Peyer's patch (tissue), 4 donors: ENCODE measurements at regions not wholly inside any gene's neighbourhood (a gene's known extent, or its start where the extent isn't known, plus 50 kb on each side); places are given as distances from the start of the nearest gene placed in this dataset.
A peak's percentile ranks its signal among the peaks of the same experiment; 100 is the strongest.

Experiments
- DNase-seq, 3 donors: peaks; one replicate each; pipeline ENCODE4 v3.0.0-alpha.2; 2017 to 2019
- H3K27ac ChIP-seq, 4 donors: fragments of 200-600 bp; sonication (generic); one replicate each; pipeline ENCODE4 v1.5.1; 2016 to 2019
- H3K27me3 ChIP-seq, 2 donors: fragments of 200-600 bp; sonication (generic); one replicate each; pipeline ENCODE4 v1.5.1; 2019
- H3K36me3 ChIP-seq, 3 donors: fragments of 200-600 bp; sonication (generic); one replicate each; pipeline ENCODE4 v1.5.1; 2016 to 2019
- H3K4me1 ChIP-seq, 4 donors: fragments of 200-600 bp; sonication (generic); one replicate each; pipeline ENCODE4 v1.5.1; 2016 to 2019
- H3K4me3 ChIP-seq, 4 donors: fragments of 200-600 bp; sonication (generic); 1 replicate in 3 of 4; 2 replicates in 1 of 4; pipeline ENCODE4 v1.5.1; 2016 to 2019; ENCODE audit warnings: mild to moderate bottlenecking in 1 of 4
- H3K9me3 ChIP-seq, 4 donors: fragments of 200-600 bp; sonication (generic); one replicate each; pipeline ENCODE4 v1.5.1; 2016 to 2019; ENCODE audit warnings: mild to moderate bottlenecking in 1 of 4
- POLR2A ChIP-seq, 2 donors: fragments of 450-650 bp; IDR thresholded peaks; one replicate each; pipeline ENCODE4 v1.5.1; 2017; ENCODE audit warnings: antibody characterized with exemption in 2 of 2, mild to moderate bottlenecking in 2 of 2, moderate library complexity in 2 of 2
- TF ChIP-seq, protein P1 (sequence below), 6 experiments: fragments of 450-650 bp in 4 of 6; fragments of 200-600 bp in 2 of 6; sonication (generic) in 1 of 6; IDR thresholded peaks; one replicate each; pipeline ENCODE4 v1.5.1; 2017 to 2019; ENCODE audit warnings: antibody characterized with exemption in 6 of 6, mild to moderate bottlenecking in 3 of 6, moderate library complexity in 1 of 6

GRCh38 chr4:95701500-95702170 lies 138.3 kb upstream of the PDHA2 start:
- H3K4me1 ChIP-seq: no peaks in the 10 kb centered on the region
- H3K27ac ChIP-seq: peak overlapping the region in 1 of 4 donors; percentile 22
- H3K9me3 ChIP-seq: no peaks in the 10 kb centered on the region
- DNase-seq: no peak
- H3K36me3 ChIP-seq: no peaks in the 10 kb centered on the region
- no peak overlapping the region for H3K4me3 ChIP-seq
- no peak for TF ChIP-seq POLR2A (IDR thresholded peaks at IDR 0.05)
- TF ChIP-seq, protein P1, sequence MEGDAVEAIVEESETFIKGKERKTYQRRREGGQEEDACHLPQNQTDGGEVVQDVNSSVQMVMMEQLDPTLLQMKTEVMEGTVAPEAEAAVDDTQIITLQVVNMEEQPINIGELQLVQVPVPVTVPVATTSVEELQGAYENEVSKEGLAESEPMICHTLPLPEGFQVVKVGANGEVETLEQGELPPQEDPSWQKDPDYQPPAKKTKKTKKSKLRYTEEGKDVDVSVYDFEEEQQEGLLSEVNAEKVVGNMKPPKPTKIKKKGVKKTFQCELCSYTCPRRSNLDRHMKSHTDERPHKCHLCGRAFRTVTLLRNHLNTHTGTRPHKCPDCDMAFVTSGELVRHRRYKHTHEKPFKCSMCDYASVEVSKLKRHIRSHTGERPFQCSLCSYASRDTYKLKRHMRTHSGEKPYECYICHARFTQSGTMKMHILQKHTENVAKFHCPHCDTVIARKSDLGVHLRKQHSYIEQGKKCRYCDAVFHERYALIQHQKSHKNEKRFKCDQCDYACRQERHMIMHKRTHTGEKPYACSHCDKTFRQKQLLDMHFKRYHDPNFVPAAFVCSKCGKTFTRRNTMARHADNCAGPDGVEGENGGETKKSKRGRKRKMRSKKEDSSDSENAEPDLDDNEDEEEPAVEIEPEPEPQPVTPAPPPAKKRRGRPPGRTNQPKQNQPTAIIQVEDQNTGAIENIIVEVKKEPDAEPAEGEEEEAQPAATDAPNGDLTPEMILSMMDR (IDR thresholded peaks at IDR 0.05): no peak
- H3K27me3 ChIP-seq: no peaks in the 10 kb centered on the region

DNA sequence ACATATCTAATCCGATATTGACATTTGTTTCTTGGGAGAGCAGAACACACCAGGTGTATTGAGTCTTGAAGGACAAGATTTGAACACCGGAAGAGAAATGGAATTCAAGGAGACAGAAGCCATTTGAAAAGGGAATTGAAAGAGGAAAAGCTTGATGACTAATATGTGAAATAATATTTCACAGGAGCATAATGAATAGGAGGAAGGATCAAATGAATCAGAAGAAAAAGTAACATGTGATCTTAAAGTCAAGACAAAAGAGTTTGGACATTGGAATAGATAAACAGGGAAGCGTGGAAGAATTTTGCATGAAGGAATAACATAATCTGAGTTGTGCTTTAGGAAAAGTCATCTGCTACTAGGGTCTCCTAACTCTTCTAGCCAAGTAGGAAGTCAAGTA lies 145.5 kb upstream of the PDHA2 start:
- H3K4me1 ChIP-seq: no peaks in the 10 kb centered on the region
- no peak for DNase-seq
- H3K27ac ChIP-seq: no peak overlapping the region
- H3K27me3 ChIP-seq: no peaks in the 10 kb centered on the region
- H3K9me3 ChIP-seq: no peaks in the 10 kb centered on the region
- H3K4me3 ChIP-seq: no peak overlapping the region
- H3K36me3 ChIP-seq: no peaks in the 10 kb centered on the region
- TF ChIP-seq, protein P1 (IDR thresholded peaks at IDR 0.05): no peak

DNA sequence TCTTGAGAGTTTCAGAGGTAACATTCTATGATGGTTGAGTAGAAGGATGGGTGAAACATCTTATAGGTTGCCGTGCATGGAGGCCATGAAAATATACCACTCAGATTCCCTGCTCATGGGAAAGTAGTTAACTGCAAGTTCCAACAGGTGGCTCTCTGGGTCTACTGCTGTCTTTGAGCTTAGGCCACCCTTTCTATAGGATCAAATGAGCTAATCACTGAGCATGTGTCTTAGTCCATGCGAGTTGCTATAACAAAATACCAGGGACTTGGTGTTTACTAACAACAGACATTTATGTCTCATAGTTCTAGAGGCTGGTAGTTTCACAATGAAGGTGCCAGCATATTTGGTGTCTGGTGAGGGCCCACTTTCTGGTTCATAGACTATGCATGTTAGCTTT lies 144.8 kb upstream of the UNC5C start:
- no peak for TF ChIP-seq POLR2A (IDR thresholded peaks at IDR 0.05)
- TF ChIP-seq, protein P1 (IDR thresholded peaks at IDR 0.05): no peak
- H3K9me3 ChIP-seq: no peaks in the 10 kb centered on the region
- H3K4me1 ChIP-seq: no peaks in the 10 kb centered on the region
- no peaks in the 10 kb centered on the region for H3K27me3 ChIP-seq
- DNase-seq: no peak
- no peak overlapping the region for H3K27ac ChIP-seq
- no peaks in the 10 kb centered on the region for H3K36me3 ChIP-seq
- no peak overlapping the region for H3K4me3 ChIP-seq

GRCh38 chr4:95676190-95676589 lies 127.4 kb upstream of the UNC5C start:
- DNase-seq: no peak
- no peak overlapping the region for H3K4me3 ChIP-seq
- TF ChIP-seq POLR2A (IDR thresholded peaks at IDR 0.05): no peak
- TF ChIP-seq, protein P1 (IDR thresholded peaks at IDR 0.05): no peak
- no peaks in the 10 kb centered on the region for H3K36me3 ChIP-seq
- H3K4me1 ChIP-seq: no peaks in the 10 kb centered on the region
- H3K9me3 ChIP-seq: no peaks in the 10 kb centered on the region
- no peaks in the 10 kb centered on the region for H3K27me3 ChIP-seq
- no peak overlapping the region for H3K27ac ChIP-seq

- no peaks in the 10 kb centered on the region for H3K9me3 ChIP-seq
- no peaks in the 10 kb centered on the region for H3K27me3 ChIP-seq
- no peak overlapping the region for H3K27ac ChIP-seq
- TF ChIP-seq, protein P1 (IDR thresholded peaks at IDR 0.05): no peak
- no peak for TF ChIP-seq POLR2A (IDR thresholded peaks at IDR 0.05)
- no peak for DNase-seq
- H3K4me1 ChIP-seq: no peaks in the 10 kb centered on the region
- no peak overlapping the region for H3K4me3 ChIP-seq
- H3K36me3 ChIP-seq: no peaks in the 10 kb centered on the region
These were observed 126.8 kb upstream of the UNC5C start for GRCh38 chr4:95675623-95676022.

- DNase-seq: no peak
- Histone ChIP-seq H3K27ac (no peak overlapping the region), H3K9me3 (no peaks in the 10 kb centered on the region), H3K4me1 (no peaks in the 10 kb centered on the region), H3K4me3 (no peak overlapping the region), H3K27me3 (no peaks in the 10 kb centered on the region), H3K36me3 (no peaks in the 10 kb centered on the region)
- no peak for TF ChIP-seq POLR2A (IDR thresholded peaks at IDR 0.05)
- TF ChIP-seq, protein P1 (IDR thresholded peaks at IDR 0.05): no peak
These were observed 125.8 kb upstream of the UNC5C start for GRCh38 chr4:95674521-95674981.
